ENCODE measurements at regions not wholly inside any gene's neighbourhood (a gene's known extent, or its start where the extent isn't known, plus 50 kb on each side); places are given as distances from the start of the nearest gene placed in this dataset.

- DNase-seq = no peak
- H3K36me3 Mint-ChIP-seq (ENCODE audit: low read depth) = peaks cover 2% of the 10 kb centered on the region
- no peaks in the 10 kb centered on the region for H3K36me3 ChIP-seq (ENCODE audit: control insufficient read depth, insufficient read depth, low read length)
- H3K4me3 ChIP-seq (ENCODE audit: low read length) = no peak overlapping the region
- no peak overlapping the region for H3K9ac ChIP-seq (ENCODE audit: extremely low read depth, low read length, poor library complexity, severe bottlenecking)
- H3K9me3 ChIP-seq (ENCODE audit: control insufficient read depth, low read length) = no peaks in the 10 kb centered on the region
- H3K4me1 ChIP-seq (ENCODE audit: control insufficient read depth, insufficient read depth, low read length) = no peaks in the 10 kb centered on the region
- peak overlapping the region; percentile 59 for H3K27ac ChIP-seq (ENCODE audit: low read depth, low read length)
- H3K4me3 Mint-ChIP-seq = peak overlapping the region; percentile 27
- H3K27me3 Mint-ChIP-seq (ENCODE audit: insufficient read depth) = peaks cover 9% of the 10 kb centered on the region
- H3K9me3 Mint-ChIP-seq = no peaks in the 10 kb centered on the region
- peaks cover 35% of the 10 kb centered on the region for H3K4me1 Mint-ChIP-seq
- no peak for TF ChIP-seq CTCF (conservative IDR thresholded peaks at IDR 0.05)
- 89 to 92% methylated on average over 9 to 26 of the region's 26 CpGs for WGBS, 2 experiments (ENCODE audit: insufficient coverage in 1 of 2, insufficient read length in 1 of 2)
- H3K27me3 ChIP-seq (ENCODE audit: control insufficient read depth, insufficient read depth, low read length, poor library complexity, severe bottlenecking) = no peaks in the 10 kb centered on the region
- H3K27ac Mint-ChIP-seq = peak overlapping the region; percentile 1
Observed at GRCh38 chr12:3990501-3991280, 117.5 kb upstream of the PARP11 start.

DNA sequence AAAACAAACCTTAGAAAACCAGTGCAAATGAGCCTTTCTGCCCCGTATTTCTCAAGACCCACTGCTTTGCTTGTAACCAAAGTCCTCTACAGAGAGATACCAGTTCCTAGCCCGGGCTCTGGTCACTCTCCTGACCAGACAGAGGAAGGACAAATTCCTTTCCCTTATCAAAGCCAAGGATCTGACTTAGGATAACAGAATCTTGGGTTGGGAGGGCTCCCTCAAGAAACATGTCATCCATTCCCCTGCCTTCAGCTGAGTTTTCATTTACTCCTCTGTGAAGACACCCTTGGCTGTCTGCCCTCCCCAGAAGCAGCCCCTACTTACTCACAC is 116.0 kb upstream of the PARP11 start:
- DNase-seq = no peak
- peaks cover 7% of the 10 kb centered on the region for H3K9me3 Mint-ChIP-seq
- no peaks in the 10 kb centered on the region for H3K4me1 ChIP-seq (ENCODE audit: control insufficient read depth, insufficient read depth, low read length)
- TF ChIP-seq CTCF (conservative IDR thresholded peaks at IDR 0.05) = no peak
- 88 to 100% methylated on average over 1 to 2 of the region's 2 CpGs for WGBS, 2 experiments (ENCODE audit: insufficient coverage in 1 of 2, insufficient read length in 1 of 2)
- no peak overlapping the region for H3K4me3 ChIP-seq (ENCODE audit: low read length)
- peaks cover 9% of the 10 kb centered on the region for H3K27me3 Mint-ChIP-seq (ENCODE audit: insufficient read depth)
- no peak overlapping the region for H3K27ac ChIP-seq (ENCODE audit: low read depth, low read length)
- H3K9ac ChIP-seq (ENCODE audit: extremely low read depth, low read length, poor library complexity, severe bottlenecking) = no peak overlapping the region
- peaks cover 35% of the 10 kb centered on the region for H3K4me1 Mint-ChIP-seq
- H3K4me3 Mint-ChIP-seq = no peak overlapping the region
- no peak overlapping the region for H3K27ac Mint-ChIP-seq
- H3K36me3 Mint-ChIP-seq (ENCODE audit: low read depth) = peaks cover 2% of the 10 kb centered on the region
- H3K27me3 ChIP-seq (ENCODE audit: control insufficient read depth, insufficient read depth, low read length, poor library complexity, severe bottlenecking) = no peaks in the 10 kb centered on the region
- no peaks in the 10 kb centered on the region for H3K36me3 ChIP-seq (ENCODE audit: control insufficient read depth, insufficient read depth, low read length)
- H3K9me3 ChIP-seq (ENCODE audit: control insufficient read depth, low read length) = no peaks in the 10 kb centered on the region

- H3K36me3 Mint-ChIP-seq (ENCODE audit: low read depth) = peaks cover 4% of the 10 kb centered on the region
- Histone ChIP-seq H3K27me3 (ENCODE audit: control insufficient read depth, insufficient read depth, low read length, poor library complexity, severe bottlenecking) (no peaks in the 10 kb centered on the region), H3K4me1 (ENCODE audit: control insufficient read depth, insufficient read depth, low read length) (no peaks in the 10 kb centered on the region), H3K27ac (ENCODE audit: low read depth, low read length) (no peak overlapping the region), H3K36me3 (ENCODE audit: control insufficient read depth, insufficient read depth, low read length) (no peaks in the 10 kb centered on the region), H3K4me3 (ENCODE audit: low read length) (no peak overlapping the region), H3K9ac (ENCODE audit: extremely low read depth, low read length, poor library complexity, severe bottlenecking) (no peak overlapping the region), H3K9me3 (ENCODE audit: control insufficient read depth, low read length) (peaks cover 2% of the 10 kb centered on the region)
- H3K27me3 Mint-ChIP-seq (ENCODE audit: insufficient read depth) = peaks cover 7% of the 10 kb centered on the region
- no peak overlapping the region for H3K27ac Mint-ChIP-seq
- peaks cover 11% of the 10 kb centered on the region for H3K9me3 Mint-ChIP-seq
- H3K4me3 Mint-ChIP-seq = no peak overlapping the region
- WGBS, 2 experiments (ENCODE audit: insufficient coverage in 1 of 2, insufficient read length in 1 of 2) = 83 to 91% methylated on average over 3 to 4 of the region's 4 CpGs
- peaks cover 35% of the 10 kb centered on the region for H3K4me1 Mint-ChIP-seq
- no peak for DNase-seq
- no peak for TF ChIP-seq CTCF (conservative IDR thresholded peaks at IDR 0.05)
Observed at GRCh38 chr12:3988519-3989217, 115.5 kb upstream of the PARP11 start.

Data from endodermal cell (in vitro differentiated cells).